ENCODE measurements at regions not wholly inside any gene's neighbourhood (a gene's known extent, or its start where the extent isn't known, plus 50 kb on each side); places are given as distances from the start of the nearest gene placed in this dataset.
A peak's percentile ranks its signal among the peaks of the same experiment; 100 is the strongest.

- TF ChIP-seq, protein P1, sequence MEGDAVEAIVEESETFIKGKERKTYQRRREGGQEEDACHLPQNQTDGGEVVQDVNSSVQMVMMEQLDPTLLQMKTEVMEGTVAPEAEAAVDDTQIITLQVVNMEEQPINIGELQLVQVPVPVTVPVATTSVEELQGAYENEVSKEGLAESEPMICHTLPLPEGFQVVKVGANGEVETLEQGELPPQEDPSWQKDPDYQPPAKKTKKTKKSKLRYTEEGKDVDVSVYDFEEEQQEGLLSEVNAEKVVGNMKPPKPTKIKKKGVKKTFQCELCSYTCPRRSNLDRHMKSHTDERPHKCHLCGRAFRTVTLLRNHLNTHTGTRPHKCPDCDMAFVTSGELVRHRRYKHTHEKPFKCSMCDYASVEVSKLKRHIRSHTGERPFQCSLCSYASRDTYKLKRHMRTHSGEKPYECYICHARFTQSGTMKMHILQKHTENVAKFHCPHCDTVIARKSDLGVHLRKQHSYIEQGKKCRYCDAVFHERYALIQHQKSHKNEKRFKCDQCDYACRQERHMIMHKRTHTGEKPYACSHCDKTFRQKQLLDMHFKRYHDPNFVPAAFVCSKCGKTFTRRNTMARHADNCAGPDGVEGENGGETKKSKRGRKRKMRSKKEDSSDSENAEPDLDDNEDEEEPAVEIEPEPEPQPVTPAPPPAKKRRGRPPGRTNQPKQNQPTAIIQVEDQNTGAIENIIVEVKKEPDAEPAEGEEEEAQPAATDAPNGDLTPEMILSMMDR (IDR thresholded peaks at IDR 0.05), result no peak
- TF ChIP-seq POLR2A (IDR thresholded peaks at IDR 0.05), result no peak
These were observed 121.0 kb upstream of the PARD3 start for GRCh38 chr10:34936061-34936460.

GRCh38 chr10:34933676-34934075 is 118.6 kb upstream of the PARD3 start:
- Histone ChIP-seq H3K27me3 (no peaks in the 10 kb centered on the region), H3K4me1 (peaks cover 10% of the 10 kb centered on the region), H3K9me3 (no peaks in the 10 kb centered on the region), H3K27ac (peak overlapping the region in 1 of 4 donors; percentile 49), H3K4me3 (no peak overlapping the region), H3K36me3 (replicated peaks in 1 of 2; ENCODE audit: insufficient read depth in 1 of 2, low read depth in 2 of 2) (no peaks in the 10 kb centered on the region)
- intact Hi-C loops (cut with DNase I), result no loop called here
- ATAC-seq (peak; percentile 87), DNase-seq (peak; percentile 36 to 75 (median 60))
- 40 to 46% methylated on average over 4 to 9 of the region's 9 CpGs for WGBS, 2 donors
- TF ChIP-seq, protein P1 (IDR thresholded peaks at IDR 0.05), result no peak

More at GRCh38 chr10:34936061-34936460, 121.0 kb upstream of the PARD3 start:
- Histone ChIP-seq H3K27me3 (no peaks in the 10 kb centered on the region), H3K4me3 (no peak overlapping the region), H3K36me3 (replicated peaks in 1 of 2; ENCODE audit: insufficient read depth in 1 of 2, low read depth in 2 of 2) (no peaks in the 10 kb centered on the region), H3K9me3 (no peaks in the 10 kb centered on the region), H3K27ac (no peak overlapping the region), H3K4me1 (peaks cover 10% of the 10 kb centered on the region)
- intact Hi-C loops (cut with DNase I), result no loop called here
- DNase-seq (no peak), ATAC-seq (no peak)
- 81 to 82% methylated on average over 6 of the region's 6 CpGs for WGBS, 2 donors

GRCh38 chr10:34932235-34932634 is 117.1 kb upstream of the PARD3 start:
- Histone ChIP-seq H3K9me3 (no peaks in the 10 kb centered on the region), H3K36me3 (replicated peaks in 1 of 2; ENCODE audit: insufficient read depth in 1 of 2, low read depth in 2 of 2) (no peaks in the 10 kb centered on the region), H3K27ac (no peak overlapping the region), H3K4me3 (no peak overlapping the region), H3K4me1 (peaks cover 10% of the 10 kb centered on the region), H3K27me3 (no peaks in the 10 kb centered on the region)
- DNase-seq, result no peak
- ATAC-seq, result no peak
- 93 to 99% methylated on average over 11 to 12 of the region's 12 CpGs for WGBS, 2 donors
- TF ChIP-seq, protein P1 (IDR thresholded peaks at IDR 0.05), result no peak
- TF ChIP-seq POLR2A (IDR thresholded peaks at IDR 0.05), result no peak
- intact Hi-C loops (cut with DNase I), result no loop called here

DNA sequence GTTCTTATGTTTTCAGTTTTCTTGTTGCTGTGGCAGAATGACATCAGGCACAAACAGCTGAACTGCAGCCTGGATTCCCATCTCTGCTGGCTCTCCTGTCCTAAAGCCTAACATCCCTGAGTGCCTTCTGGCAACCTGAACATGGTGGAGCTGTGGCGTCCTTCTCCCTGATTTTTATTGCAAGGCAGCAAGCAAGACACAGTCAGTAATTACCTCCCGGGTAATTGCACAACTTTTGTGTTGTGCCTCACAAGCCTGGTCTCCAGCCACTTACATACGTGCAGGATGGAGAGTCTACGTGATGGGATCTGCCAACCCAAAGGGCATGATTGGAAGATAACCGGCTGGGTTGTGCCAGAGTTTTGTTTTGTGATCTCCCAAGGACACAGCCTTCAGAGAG is 116.1 kb upstream of the PARD3 start:
- no peak overlapping the region for H3K4me3 ChIP-seq
- no peaks in the 10 kb centered on the region for H3K9me3 ChIP-seq
- WGBS, 2 donors, result 55 to 66% methylated on average over 3 to 5 of the region's 5 CpGs
- intact Hi-C loops (cut with DNase I), result no loop called here
- ATAC-seq (no peak), DNase-seq (no peak)
- TF ChIP-seq POLR2A (IDR thresholded peaks at IDR 0.05), result no peak
- TF ChIP-seq, protein P1 (IDR thresholded peaks at IDR 0.05), result no peak
- H3K27me3 ChIP-seq, result no peaks in the 10 kb centered on the region
- peaks cover 10% of the 10 kb centered on the region for H3K4me1 ChIP-seq
- H3K36me3 ChIP-seq (replicated peaks in 1 of 2; ENCODE audit: insufficient read depth in 1 of 2, low read depth in 2 of 2), result no peaks in the 10 kb centered on the region
- no peak overlapping the region for H3K27ac ChIP-seq

GRCh38 chr10:34922138-34922537 is 107.0 kb upstream of the PARD3 start:
- peaks cover 0 to 8% (median 0%) of the 10 kb centered on the region in 3 donors for H3K9me3 ChIP-seq
- no peak overlapping the region for H3K4me3 ChIP-seq
- no peak for TF ChIP-seq POLR2A (IDR thresholded peaks at IDR 0.05)
- TF ChIP-seq, protein P1 (IDR thresholded peaks at IDR 0.05), result no peak
- DNase-seq (no peak), ATAC-seq (no peak)
- no peak overlapping the region for H3K27ac ChIP-seq
- WGBS, 2 donors, result 74 to 89% methylated on average over 5 of the region's 5 CpGs
- no peaks in the 10 kb centered on the region for H3K27me3 ChIP-seq
- no peaks in the 10 kb centered on the region for H3K4me1 ChIP-seq
- intact Hi-C loops (cut with DNase I), result no loop called here
- no peaks in the 10 kb centered on the region for H3K36me3 ChIP-seq (replicated peaks in 1 of 2; ENCODE audit: insufficient read depth in 1 of 2, low read depth in 2 of 2)

Data from body of pancreas (tissue), 4 donors.